HCT116 (cell line): ENCODE measurements at regions not wholly inside any gene's neighbourhood (a gene's known extent, or its start where the extent isn't known, plus 50 kb on each side); places are given as distances from the start of the nearest gene placed in this dataset.

ENCODE experiments used
- CTCF ChIP-seq, 3 experiments: fragments of 200-600 bp in 1 of 3; sonication (generic) in 1 of 3; IDR thresholded peaks in 2 of 3; conservative IDR thresholded peaks in 1 of 3; 2 replicates each; pipeline ENCODE4 v1.5.1; 2012 to 2017; ENCODE audit warnings: low read depth in 2 of 3, low read length in 2 of 3, antibody characterized with exemption in 1 of 3, borderline replicate concordance in 1 of 3, control low read depth in 1 of 3, mild to moderate bottlenecking in 1 of 3, mixed read lengths in 1 of 3, mixed run types in 1 of 3, moderate library complexity in 1 of 3; ENCODE audit not compliant: insufficient read depth in 1 of 3
- EZH2 ChIP-seq: fragments of 200-600 bp; sonication (generic); IDR thresholded peaks from 2 replicates; pipeline ENCODE4 v1.6.1; 2017; ENCODE audit warnings: antibody characterized with exemption, mixed run types
- EZH2phosphoT487 ChIP-seq: fragments of 200-600 bp; IDR thresholded peaks from 2 replicates; pipeline ENCODE4 v1.6.1; 2018; ENCODE audit warnings: antibody characterized with exemption, borderline replicate concordance
- JUND ChIP-seq: IDR thresholded peaks from 2 replicates; pipeline ENCODE4 v1.6.1; 2012
- POLR2A ChIP-seq: IDR thresholded peaks from 2 replicates; pipeline ENCODE4 v1.7.0; 2011; ENCODE audit warnings: borderline replicate concordance; ENCODE audit not compliant: insufficient read depth, insufficient read length; ENCODE audit errors: extremely low read depth
- POLR2AphosphoS5 ChIP-seq: IDR thresholded peaks from 2 replicates; pipeline ENCODE4 v1.6.1; 2011; ENCODE audit warnings: mild to moderate bottlenecking, low read depth, low read length, moderate library complexity
- SIN3A ChIP-seq: IDR thresholded peaks from 2 replicates; pipeline ENCODE4 v1.6.1; 2012; ENCODE audit warnings: low read depth
- SP1 ChIP-seq: IDR thresholded peaks from 2 replicates; pipeline ENCODE4 v1.6.1; 2012; ENCODE audit warnings: low read depth
- TCF7L2 ChIP-seq: IDR thresholded peaks from 2 replicates; pipeline ENCODE4 v1.7.0; 2011; ENCODE audit warnings: borderline replicate concordance, inconsistent platforms; ENCODE audit not compliant: insufficient read depth, insufficient read length; ENCODE audit errors: extremely low read depth
- YY1 ChIP-seq: IDR thresholded peaks from 2 replicates; pipeline ENCODE4 v1.6.1; 2011; ENCODE audit warnings: low read length, low read depth, moderate library complexity, mild to moderate bottlenecking; ENCODE audit not compliant: insufficient replicate concordance; ENCODE audit errors: extremely low read depth
- ZNF274 ChIP-seq: fragments of 200-500 bp; sonication (Bioruptor generic); IDR thresholded peaks from 2 replicates; pipeline ENCODE4 v1.6.1; 2014; ENCODE audit warnings: mild to moderate bottlenecking, low read depth, low read length, inconsistent platforms
- TF ChIP-seq, protein P1 (sequence below): IDR thresholded peaks from 2 replicates; pipeline ENCODE4 v1.6.1; 2012; ENCODE audit warnings: low read depth
- TF ChIP-seq, protein P2 (sequence below): IDR thresholded peaks from 2 replicates; pipeline ENCODE4 v1.6.1; 2011; ENCODE audit warnings: mild to moderate bottlenecking, low read length, moderate library complexity; ENCODE audit not compliant: insufficient replicate concordance; ENCODE audit errors: extremely low read depth

DNA sequence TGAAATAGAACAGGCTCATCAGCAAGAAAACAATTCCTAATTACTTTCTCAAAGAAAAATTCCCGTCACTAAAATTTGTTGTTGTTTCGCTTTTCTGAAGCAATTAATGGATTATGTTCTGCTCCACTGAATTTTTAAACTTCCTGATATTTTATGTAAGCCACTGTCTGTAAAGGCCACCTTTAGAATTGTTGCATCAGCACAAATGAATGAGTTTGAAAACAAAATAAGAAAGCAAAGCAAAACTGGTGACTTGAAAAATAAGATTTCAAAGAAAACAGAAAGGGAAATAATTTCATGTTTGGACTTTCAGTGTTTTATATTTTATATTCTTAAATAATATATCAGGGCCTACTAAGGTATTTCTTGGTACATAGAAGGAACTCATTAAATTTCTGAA lies 636.3 kb upstream of the TYRP1 start:
- TF ChIP-seq CTCF (IDR thresholded peaks at IDR 0.05 in 2 of 3, conservative IDR thresholded peaks at IDR 0.05 in 1 of 3; ENCODE audit: borderline replicate concordance in 1 of 3, insufficient read depth in 1 of 3, low read depth in 2 of 3, low read length in 2 of 3) (no peak), POLR2A (no peak), SP1 (no peak), JUND (no peak), POLR2AphosphoS5 (no peak), EZH2 (no peak), ZNF274 (no peak), YY1 (no peak), EZH2phosphoT487 (no peak), TCF7L2 (no peak), SIN3A (no peak)
- TF ChIP-seq, protein P1, sequence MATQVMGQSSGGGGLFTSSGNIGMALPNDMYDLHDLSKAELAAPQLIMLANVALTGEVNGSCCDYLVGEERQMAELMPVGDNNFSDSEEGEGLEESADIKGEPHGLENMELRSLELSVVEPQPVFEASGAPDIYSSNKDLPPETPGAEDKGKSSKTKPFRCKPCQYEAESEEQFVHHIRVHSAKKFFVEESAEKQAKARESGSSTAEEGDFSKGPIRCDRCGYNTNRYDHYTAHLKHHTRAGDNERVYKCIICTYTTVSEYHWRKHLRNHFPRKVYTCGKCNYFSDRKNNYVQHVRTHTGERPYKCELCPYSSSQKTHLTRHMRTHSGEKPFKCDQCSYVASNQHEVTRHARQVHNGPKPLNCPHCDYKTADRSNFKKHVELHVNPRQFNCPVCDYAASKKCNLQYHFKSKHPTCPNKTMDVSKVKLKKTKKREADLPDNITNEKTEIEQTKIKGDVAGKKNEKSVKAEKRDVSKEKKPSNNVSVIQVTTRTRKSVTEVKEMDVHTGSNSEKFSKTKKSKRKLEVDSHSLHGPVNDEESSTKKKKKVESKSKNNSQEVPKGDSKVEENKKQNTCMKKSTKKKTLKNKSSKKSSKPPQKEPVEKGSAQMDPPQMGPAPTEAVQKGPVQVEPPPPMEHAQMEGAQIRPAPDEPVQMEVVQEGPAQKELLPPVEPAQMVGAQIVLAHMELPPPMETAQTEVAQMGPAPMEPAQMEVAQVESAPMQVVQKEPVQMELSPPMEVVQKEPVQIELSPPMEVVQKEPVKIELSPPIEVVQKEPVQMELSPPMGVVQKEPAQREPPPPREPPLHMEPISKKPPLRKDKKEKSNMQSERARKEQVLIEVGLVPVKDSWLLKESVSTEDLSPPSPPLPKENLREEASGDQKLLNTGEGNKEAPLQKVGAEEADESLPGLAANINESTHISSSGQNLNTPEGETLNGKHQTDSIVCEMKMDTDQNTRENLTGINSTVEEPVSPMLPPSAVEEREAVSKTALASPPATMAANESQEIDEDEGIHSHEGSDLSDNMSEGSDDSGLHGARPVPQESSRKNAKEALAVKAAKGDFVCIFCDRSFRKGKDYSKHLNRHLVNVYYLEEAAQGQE: no peak
- TF ChIP-seq, protein P2, sequence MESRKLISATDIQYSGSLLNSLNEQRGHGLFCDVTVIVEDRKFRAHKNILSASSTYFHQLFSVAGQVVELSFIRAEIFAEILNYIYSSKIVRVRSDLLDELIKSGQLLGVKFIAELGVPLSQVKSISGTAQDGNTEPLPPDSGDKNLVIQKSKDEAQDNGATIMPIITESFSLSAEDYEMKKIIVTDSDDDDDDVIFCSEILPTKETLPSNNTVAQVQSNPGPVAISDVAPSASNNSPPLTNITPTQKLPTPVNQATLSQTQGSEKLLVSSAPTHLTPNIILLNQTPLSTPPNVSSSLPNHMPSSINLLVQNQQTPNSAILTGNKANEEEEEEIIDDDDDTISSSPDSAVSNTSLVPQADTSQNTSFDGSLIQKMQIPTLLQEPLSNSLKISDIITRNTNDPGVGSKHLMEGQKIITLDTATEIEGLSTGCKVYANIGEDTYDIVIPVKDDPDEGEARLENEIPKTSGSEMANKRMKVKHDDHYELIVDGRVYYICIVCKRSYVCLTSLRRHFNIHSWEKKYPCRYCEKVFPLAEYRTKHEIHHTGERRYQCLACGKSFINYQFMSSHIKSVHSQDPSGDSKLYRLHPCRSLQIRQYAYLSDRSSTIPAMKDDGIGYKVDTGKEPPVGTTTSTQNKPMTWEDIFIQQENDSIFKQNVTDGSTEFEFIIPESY: no peak
